D721Med (cell line): ENCODE measurements at regions not wholly inside any gene's neighbourhood (a gene's known extent, or its start where the extent isn't known, plus 50 kb on each side); places are given as distances from the start of the nearest gene placed in this dataset.

Experiments used
- DNase-seq: peaks from one replicate; pipeline ENCODE4 v3.0.0; 2011; ENCODE audit warnings: low spot score; ENCODE audit not compliant: insufficient read length
- FAIRE-seq: peaks from 2 replicates; lab custom pipeline; 2011; peaks lifted over from hg19 to GRCh38; lab: Jason Lieb, UNC
- CTCF ChIP-seq: IDR thresholded peaks from 2 replicates; pipeline ENCODE4 v1.5.1; 2012; ENCODE audit warnings: mild to moderate bottlenecking, control low read depth; ENCODE audit not compliant: insufficient read depth; ENCODE audit errors: missing control alignments

GRCh38 chr3:139288266-139288821 lies 55.5 kb upstream of the MRPS22 start:
- DNase-seq (no peak), FAIRE-seq (no peak)
- TF ChIP-seq CTCF = no peak

GRCh38 chr3:139289860-139290524 lies 53.8 kb upstream of the MRPS22 start:
- TF ChIP-seq CTCF = no peak
- no peak for DNase-seq
- FAIRE-seq = no peak

- FAIRE-seq = no peak
- no peak for TF ChIP-seq CTCF
- no peak for DNase-seq
Measured at GRCh38 chr3:139291276-139292051, 52.4 kb upstream of the MRPS22 start.

GRCh38 chr3:139292192-139292591 lies 51.6 kb upstream of the MRPS22 start:
- TF ChIP-seq CTCF = no peak
- DNase-seq (no peak), FAIRE-seq (no peak)

- no peak for DNase-seq
- no peak for FAIRE-seq
- no peak for TF ChIP-seq CTCF
Measured at GRCh38 chr3:139292711-139293664, 50.8 kb upstream of the MRPS22 start.

GRCh38 chr3:139293665-139294023 lies 50.2 kb upstream of the MRPS22 start:
- FAIRE-seq = no peak

More at GRCh38 chr3:139293665-139294023, 50.2 kb upstream of the MRPS22 start:
- DNase-seq = no peak
- no peak for TF ChIP-seq CTCF
